ENCODE measurements at regions not wholly inside any gene's neighbourhood (a gene's known extent, or its start where the extent isn't known, plus 50 kb on each side); places are given as distances from the start of the nearest gene placed in this dataset.
A peak's percentile ranks its signal among the peaks of the same experiment; 100 is the strongest.

- no peak for DNase-seq (ENCODE audit: low read depth)
- TF ChIP-seq, protein P1, sequence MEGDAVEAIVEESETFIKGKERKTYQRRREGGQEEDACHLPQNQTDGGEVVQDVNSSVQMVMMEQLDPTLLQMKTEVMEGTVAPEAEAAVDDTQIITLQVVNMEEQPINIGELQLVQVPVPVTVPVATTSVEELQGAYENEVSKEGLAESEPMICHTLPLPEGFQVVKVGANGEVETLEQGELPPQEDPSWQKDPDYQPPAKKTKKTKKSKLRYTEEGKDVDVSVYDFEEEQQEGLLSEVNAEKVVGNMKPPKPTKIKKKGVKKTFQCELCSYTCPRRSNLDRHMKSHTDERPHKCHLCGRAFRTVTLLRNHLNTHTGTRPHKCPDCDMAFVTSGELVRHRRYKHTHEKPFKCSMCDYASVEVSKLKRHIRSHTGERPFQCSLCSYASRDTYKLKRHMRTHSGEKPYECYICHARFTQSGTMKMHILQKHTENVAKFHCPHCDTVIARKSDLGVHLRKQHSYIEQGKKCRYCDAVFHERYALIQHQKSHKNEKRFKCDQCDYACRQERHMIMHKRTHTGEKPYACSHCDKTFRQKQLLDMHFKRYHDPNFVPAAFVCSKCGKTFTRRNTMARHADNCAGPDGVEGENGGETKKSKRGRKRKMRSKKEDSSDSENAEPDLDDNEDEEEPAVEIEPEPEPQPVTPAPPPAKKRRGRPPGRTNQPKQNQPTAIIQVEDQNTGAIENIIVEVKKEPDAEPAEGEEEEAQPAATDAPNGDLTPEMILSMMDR (conservative IDR thresholded peaks at IDR 0.05; ENCODE audit: low read depth, low read length) = no peak
- no peak overlapping the region for H3K4me3 ChIP-seq (ENCODE audit: low read depth, low read length)
These were observed 210.1 kb downstream of the DEPDC1B start for GRCh38 chr5:60489856-60490255.

- DNase-seq (ENCODE audit: low read depth) = no peak
- no peak overlapping the region for H3K4me3 ChIP-seq (ENCODE audit: low read depth, low read length)
- TF ChIP-seq, protein P1 (conservative IDR thresholded peaks at IDR 0.05; ENCODE audit: low read depth, low read length) = no peak
These were observed 210.6 kb downstream of the DEPDC1B start for GRCh38 chr5:60489377-60489776.

DNA sequence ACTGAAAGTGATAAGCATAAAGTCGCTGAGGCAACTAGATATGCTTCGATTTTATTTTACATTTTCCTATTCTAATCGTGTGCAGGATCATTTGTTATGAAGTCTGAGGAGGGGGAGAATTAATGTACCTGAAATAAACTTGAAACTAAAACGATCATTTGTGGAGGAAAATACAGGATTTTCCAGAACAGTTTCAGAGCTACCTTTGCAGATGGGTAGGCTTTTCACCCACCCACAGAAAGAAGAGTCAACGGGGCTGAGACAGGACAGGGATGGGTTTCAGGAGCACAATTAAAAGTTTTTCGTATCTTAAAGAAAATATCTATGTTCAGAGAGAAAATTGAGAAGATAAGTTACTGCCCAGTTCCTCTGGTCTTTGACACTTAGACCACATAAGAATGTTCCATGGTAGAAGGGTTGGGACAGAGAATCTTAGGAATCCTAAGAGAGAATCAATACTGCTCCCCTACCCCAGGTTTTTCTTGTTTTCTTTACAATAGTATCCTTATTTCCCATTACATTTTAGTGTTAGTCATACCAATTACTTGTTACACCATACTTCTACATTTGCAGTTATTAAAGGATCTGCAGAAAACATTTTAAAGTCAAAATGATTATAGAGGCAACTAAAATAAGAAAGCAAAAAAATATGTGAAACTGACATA is 211.4 kb downstream of the DEPDC1B start:
- no peak overlapping the region for H3K4me3 ChIP-seq (ENCODE audit: low read depth, low read length)
- TF ChIP-seq, protein P1 (conservative IDR thresholded peaks at IDR 0.05; ENCODE audit: low read depth, low read length) = no peak
- DNase-seq (ENCODE audit: low read depth) = peak; percentile 81

GRCh38 chr5:60487885-60488442 is 212.0 kb downstream of the DEPDC1B start:
- no peak overlapping the region for H3K4me3 ChIP-seq (ENCODE audit: low read depth, low read length)
- DNase-seq (ENCODE audit: low read depth) = peak; percentile 23
- TF ChIP-seq, protein P1 (conservative IDR thresholded peaks at IDR 0.05; ENCODE audit: low read depth, low read length) = no peak

DNA sequence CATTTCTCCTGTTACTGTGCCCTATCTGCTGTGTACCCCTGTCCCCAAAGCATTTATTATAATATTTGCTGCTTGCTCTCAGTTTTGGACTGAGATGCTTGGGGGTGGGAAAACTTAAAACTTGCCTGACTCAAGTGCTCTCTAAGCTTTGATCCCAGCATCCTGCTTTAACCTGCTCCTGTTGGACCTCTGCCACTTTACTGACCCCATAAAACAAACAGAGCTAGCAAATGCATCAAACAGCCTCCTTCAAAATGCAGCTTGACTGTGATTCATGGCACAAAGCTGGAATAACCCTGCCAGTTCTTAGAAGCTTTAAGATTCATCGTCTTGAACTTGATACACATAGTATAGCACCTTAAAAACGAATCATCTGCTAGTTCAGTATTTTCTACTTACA is 212.5 kb downstream of the DEPDC1B start:
- TF ChIP-seq, protein P1 (conservative IDR thresholded peaks at IDR 0.05; ENCODE audit: low read depth, low read length) = no peak
- peak; percentile 29 for DNase-seq (ENCODE audit: low read depth)
- no peak overlapping the region for H3K4me3 ChIP-seq (ENCODE audit: low read depth, low read length)

DNA sequence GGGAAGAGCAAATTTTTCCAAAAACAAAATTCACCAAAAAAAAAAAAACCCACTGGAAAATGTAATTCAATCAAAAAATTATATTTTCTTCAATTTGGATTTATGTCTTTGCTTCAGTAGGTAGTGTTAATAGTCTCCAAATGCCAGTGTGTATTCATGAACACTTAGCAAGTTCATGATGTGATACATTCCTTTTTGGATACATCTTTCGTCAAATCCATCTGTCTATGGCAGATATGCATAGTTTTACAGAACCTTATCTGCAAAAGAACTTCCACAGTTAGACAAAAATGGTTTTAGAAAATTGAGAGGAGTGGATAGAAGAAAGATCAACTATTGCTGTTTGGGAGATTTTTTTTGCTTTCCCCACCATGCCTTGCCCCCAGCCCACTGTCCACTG is 214.6 kb downstream of the DEPDC1B start:
- no peak overlapping the region for H3K4me3 ChIP-seq (ENCODE audit: low read depth, low read length)
- DNase-seq (ENCODE audit: low read depth) = no peak
- TF ChIP-seq, protein P1 (conservative IDR thresholded peaks at IDR 0.05; ENCODE audit: low read depth, low read length) = no peak

- TF ChIP-seq, protein P1 (conservative IDR thresholded peaks at IDR 0.05; ENCODE audit: low read depth, low read length) = no peak
- DNase-seq (ENCODE audit: low read depth) = no peak
- no peak overlapping the region for H3K4me3 ChIP-seq (ENCODE audit: low read depth, low read length)
These were observed 216.9 kb downstream of the DEPDC1B start for GRCh38 chr5:60483050-60483449.

Data from choroid plexus epithelial cell (primary cell).